Heart left ventricle (tissue), 16 donors: ENCODE measurements at regions not wholly inside any gene's neighbourhood (a gene's known extent, or its start where the extent isn't known, plus 50 kb on each side); places are given as distances from the start of the nearest gene placed in this dataset.
A peak's percentile ranks its signal among the peaks of the same experiment; 100 is the strongest.

Experiments used
- ATAC-seq, 4 donors: fragments of 200-7000 bp; cut with Tn5 transposase; one replicate each; pipeline ENCODE4 v1.9.1; 2020 to 2022; ENCODE audit warnings: moderate library complexity in 4 of 4, mild to moderate bottlenecking in 3 of 4, moderate number of reproducible peaks in 1 of 4
- DNase-seq, 5 donors: peaks; one replicate each; pipeline ENCODE4 v3.0.0-alpha.2; 2020
- H3K27ac ChIP-seq, 12 donors: fragments of 200-600 bp; sonication (generic) in 4 of 12; one replicate each; pipeline versions ENCODE4 v1.5.0 to v1.8.0; 2016 to 2022; ENCODE audit warnings: mild to moderate bottlenecking in 2 of 12
- H3K27me3 ChIP-seq, 9 donors: fragments of 200-600 bp; sonication (generic) in 2 of 9; one replicate each; pipeline versions ENCODE4 v1.5.1 to v1.8.0; 2016 to 2022; ENCODE audit warnings: mild to moderate bottlenecking in 3 of 9
- H3K36me3 ChIP-seq, 9 donors: fragments of 200-600 bp; sonication (generic) in 2 of 9; one replicate each; pipeline versions ENCODE4 v1.5.0 to v1.8.0; 2018 to 2022; ENCODE audit warnings: mild to moderate bottlenecking in 2 of 9
- H3K4me1 ChIP-seq, 12 donors: fragments of 200-600 bp; sonication (generic) in 4 of 12; one replicate each; pipeline versions ENCODE4 v1.5.0 to v1.8.0; 2016 to 2022; ENCODE audit warnings: mild to moderate bottlenecking in 3 of 12
- H3K4me3 ChIP-seq, 12 donors: fragments of 200-600 bp; sonication (generic) in 4 of 12; one replicate each; pipeline versions ENCODE4 v1.5.0 to v1.8.0; 2017 to 2022; ENCODE audit warnings: mild to moderate bottlenecking in 9 of 12, moderate library complexity in 4 of 12
- H3K9me3 ChIP-seq, 12 donors: fragments of 200-600 bp; sonication (generic) in 4 of 12; one replicate each; pipeline versions ENCODE4 v1.5.0 to v1.8.0; 2016 to 2022; ENCODE audit warnings: mild to moderate bottlenecking in 1 of 12
- CTCF ChIP-seq, 12 donors: fragments of 200-600 bp; sonication (generic) in 4 of 12; IDR thresholded peaks; one replicate each; pipeline versions ENCODE4 v1.5.0 to v1.8.0; 2018 to 2022; ENCODE audit warnings: antibody characterized with exemption in 12 of 12, mild to moderate bottlenecking in 5 of 12
- POLR2A ChIP-seq, 2 donors: fragments of 450-650 bp; IDR thresholded peaks; one replicate each; pipeline ENCODE4 v1.6.1; 2017; ENCODE audit warnings: antibody characterized with exemption in 2 of 2, mild to moderate bottlenecking in 2 of 2, moderate library complexity in 2 of 2
- WGBS, 4 donors: extraction: QIAGEN DNeasy Blood & Tissue Kit in 2 of 4; methylation state at CpG; one replicate each; pipeline versions ENCODE4 v1.1.5 to v1.1.7; 2013 to 2018; 5-methylcytosine and 5-hydroxymethylcytosine counted together
- intact Hi-C, 10 donors: fragments of 100-400 bp; cut with DNase I; formaldehyde crosslinking; loops; one replicate each; pipeline versions ENCODE4 v1.11.1 to v1.14.2; 2022
- donor health status: ischemic (EF 13 %, LVEDD 7.1; RV severe dilation, severe dysfunction).
- donor health status: healthy with polysubstance abuse.
- donor health status: DM: no; HTN: yes; CAD: no.
- donor health status: DM: no; HTN: no; CAD: no.
- donor health status: ischemic (EF 25% LVEDD 6.9; RV normal size, moderate dysfunction).
- donor health status: ischemic (EF 25% LVEDD 5.7; RV mildly dilated, moderate dysfunction).
- donor health status: healthy.
- donor health status: DM: yes; HTN: yes; CAD: no.
- donor health status: ischemic (EF 35%, LVEDD 5.7; RV mildly dilated, moderate dysfunction).
- donor health status: nonischemic (EF 11% LVEDD 7.7; RV severe dilation, severe dysfunction).
- donor health status: DM: yes; HTN: yes; CAD: no.
- donor health status: PGD.
- donor health status: ischemic (EF 29% LVEDD 5.4; RV normal size, mild dysfunction).
- donor health status: nonischemic (EF 23%, LVEDD 6.1; RV moderate dilation, normal function).

- intact Hi-C loops: no loop called here
- 86 to 95% (median 91%) methylated on average over 4 of the region's 4 CpGs for WGBS, 4 donors
- Histone ChIP-seq H3K4me3 (no peak overlapping the region), H3K27ac (no peak overlapping the region), H3K9me3 (peaks cover 0 to 2% (median 0%) of the 10 kb centered on the region in 12 donors), H3K36me3 (no peaks in the 10 kb centered on the region), H3K4me1 (peaks cover 0 to 16% (median 0%) of the 10 kb centered on the region in 12 donors), H3K27me3 (no peaks in the 10 kb centered on the region)
- ATAC-seq: no peak
- TF ChIP-seq CTCF (IDR thresholded peaks at IDR 0.05) (no peak), POLR2A (IDR thresholded peaks at IDR 0.05) (no peak)
- no peak for DNase-seq
Observed at GRCh38 chr5:68403301-68403700, 187.7 kb downstream of the PIK3R1 start.

GRCh38 chr5:68404246-68404645 is 188.7 kb downstream of the PIK3R1 start:
- Histone ChIP-seq H3K36me3 (no peaks in the 10 kb centered on the region), H3K9me3 (no peaks in the 10 kb centered on the region), H3K27me3 (no peaks in the 10 kb centered on the region), H3K4me1 (peaks cover 0 to 21% (median 0%) of the 10 kb centered on the region in 12 donors), H3K4me3 (no peak overlapping the region), H3K27ac (no peak overlapping the region)
- TF ChIP-seq POLR2A (IDR thresholded peaks at IDR 0.05): no peak
- no peak for TF ChIP-seq CTCF (IDR thresholded peaks at IDR 0.05)
- intact Hi-C loops: no loop called here
- no peak for DNase-seq
- no peak for ATAC-seq

GRCh38 chr5:68405026-68405684 is 189.6 kb downstream of the PIK3R1 start:
- peaks cover 0 to 21% (median 0%) of the 10 kb centered on the region in 12 donors for H3K4me1 ChIP-seq
- TF ChIP-seq POLR2A (IDR thresholded peaks at IDR 0.05): no peak
- no peak for TF ChIP-seq CTCF (IDR thresholded peaks at IDR 0.05)
- no peaks in the 10 kb centered on the region for H3K9me3 ChIP-seq
- no peak overlapping the region for H3K4me3 ChIP-seq
- intact Hi-C loops: no loop called here
- DNase-seq (no peak), ATAC-seq (no peak)
- H3K36me3 ChIP-seq: no peaks in the 10 kb centered on the region
- H3K27me3 ChIP-seq: no peaks in the 10 kb centered on the region
- H3K27ac ChIP-seq: no peak overlapping the region
- WGBS, 4 donors: 82 to 91% (median 89%) methylated on average over 1 of the region's 1 CpG

- Histone ChIP-seq H3K4me1 (peaks cover 0 to 21% (median 0%) of the 10 kb centered on the region in 12 donors), H3K27ac (peak overlapping the region in 1 of 12 donors; percentile 46), H3K36me3 (no peaks in the 10 kb centered on the region), H3K4me3 (no peak overlapping the region), H3K9me3 (no peaks in the 10 kb centered on the region), H3K27me3 (no peaks in the 10 kb centered on the region)
- 70 to 79% (median 75%) methylated on average over 4 of the region's 4 CpGs for WGBS, 4 donors
- DNase-seq (no peak), ATAC-seq (no peak)
- intact Hi-C loops: no loop called here
- TF ChIP-seq CTCF (IDR thresholded peaks at IDR 0.05) (no peak), POLR2A (IDR thresholded peaks at IDR 0.05) (no peak)
Observed at GRCh38 chr5:68405784-68406743, 190.5 kb downstream of the PIK3R1 start.
